ENCODE measurements at regions not wholly inside any gene's neighbourhood (a gene's known extent, or its start where the extent isn't known, plus 50 kb on each side); places are given as distances from the start of the nearest gene placed in this dataset.

- no peak overlapping the region for H3K4me2 ChIP-seq (ENCODE audit: control insufficient read depth, extremely low read depth, insufficient read depth, low read depth, low read length)
- no peaks in the 10 kb centered on the region for H3K27me3 ChIP-seq (ENCODE audit: control insufficient read depth, extremely low read depth, insufficient read depth, low read length)
- H3K27ac ChIP-seq (ENCODE audit: control insufficient read depth, insufficient read depth, low read length), result no peak overlapping the region
- no peaks in the 10 kb centered on the region for H3K9me3 ChIP-seq (ENCODE audit: control insufficient read depth, low read depth, low read length)
- FAIRE-seq (no peak), DNase-seq (ENCODE audit: low read depth, low spot score) (no peak)
- no peak overlapping the region for H3K9ac ChIP-seq (ENCODE audit: control insufficient read depth, extremely low read depth, insufficient read depth, low read length)
- H3K9me1 ChIP-seq (ENCODE audit: control insufficient read depth, extremely low read depth, insufficient read depth, low read length), result no peaks in the 10 kb centered on the region
- no peak for TF ChIP-seq EZH2 (IDR thresholded peaks at IDR 0.05; ENCODE audit: low read length)
- TF ChIP-seq, protein P1, sequence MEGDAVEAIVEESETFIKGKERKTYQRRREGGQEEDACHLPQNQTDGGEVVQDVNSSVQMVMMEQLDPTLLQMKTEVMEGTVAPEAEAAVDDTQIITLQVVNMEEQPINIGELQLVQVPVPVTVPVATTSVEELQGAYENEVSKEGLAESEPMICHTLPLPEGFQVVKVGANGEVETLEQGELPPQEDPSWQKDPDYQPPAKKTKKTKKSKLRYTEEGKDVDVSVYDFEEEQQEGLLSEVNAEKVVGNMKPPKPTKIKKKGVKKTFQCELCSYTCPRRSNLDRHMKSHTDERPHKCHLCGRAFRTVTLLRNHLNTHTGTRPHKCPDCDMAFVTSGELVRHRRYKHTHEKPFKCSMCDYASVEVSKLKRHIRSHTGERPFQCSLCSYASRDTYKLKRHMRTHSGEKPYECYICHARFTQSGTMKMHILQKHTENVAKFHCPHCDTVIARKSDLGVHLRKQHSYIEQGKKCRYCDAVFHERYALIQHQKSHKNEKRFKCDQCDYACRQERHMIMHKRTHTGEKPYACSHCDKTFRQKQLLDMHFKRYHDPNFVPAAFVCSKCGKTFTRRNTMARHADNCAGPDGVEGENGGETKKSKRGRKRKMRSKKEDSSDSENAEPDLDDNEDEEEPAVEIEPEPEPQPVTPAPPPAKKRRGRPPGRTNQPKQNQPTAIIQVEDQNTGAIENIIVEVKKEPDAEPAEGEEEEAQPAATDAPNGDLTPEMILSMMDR (optimal IDR thresholded peaks at IDR 0.05 in 1 of 3, IDR thresholded peaks at IDR 0.05 in 1 of 3, conservative IDR thresholded peaks at IDR 0.05 in 1 of 3; ENCODE audit: extremely low read depth in 1 of 3, insufficient read depth in 2 of 3, low read length in 3 of 3), result no peak
- no peak overlapping the region for H2AFZ ChIP-seq (ENCODE audit: control insufficient read depth, low read length)
- H3K79me2 ChIP-seq (ENCODE audit: control insufficient read depth, insufficient read depth, low read length), result no peaks in the 10 kb centered on the region
- H3K4me3 ChIP-seq (ENCODE audit: control insufficient read depth in 2 of 3, extremely low read depth in 1 of 3, insufficient read depth in 2 of 3, low read depth in 1 of 3, low read length in 3 of 3), result no peak overlapping the region
- no peaks in the 10 kb centered on the region for H4K20me1 ChIP-seq (ENCODE audit: control insufficient read depth, extremely low read depth, insufficient read depth, low read length)
- H3K36me3 ChIP-seq (ENCODE audit: control insufficient read depth in 2 of 2, extremely low read depth in 1 of 2, insufficient read depth in 2 of 2, low read length in 2 of 2), result no peaks in the 10 kb centered on the region
- dilution Hi-C loops (cut with MboI; ENCODE audit: extremely low pct_ligation_motif_present, low sequenced_read_pairs), result loop anchor here (25.0 kb wide), 1 partner anchor 419 kb away; no protein-coding TSS in a partner anchor
- H3K4me1 ChIP-seq (ENCODE audit: control insufficient read depth, extremely low read depth, insufficient read depth, low read length), result no peaks in the 10 kb centered on the region
Measured at GRCh38 chr3:176930942-176931341, 266.3 kb downstream of the TBL1XR1 start.

- Histone ChIP-seq H3K9me3 (ENCODE audit: control insufficient read depth, low read depth, low read length) (no peaks in the 10 kb centered on the region), H3K27me3 (ENCODE audit: control insufficient read depth, extremely low read depth, insufficient read depth, low read length) (no peaks in the 10 kb centered on the region), H3K4me3 (ENCODE audit: control insufficient read depth in 2 of 3, extremely low read depth in 1 of 3, insufficient read depth in 2 of 3, low read depth in 1 of 3, low read length in 3 of 3) (no peak overlapping the region), H4K20me1 (ENCODE audit: control insufficient read depth, extremely low read depth, insufficient read depth, low read length) (no peaks in the 10 kb centered on the region), H3K36me3 (ENCODE audit: control insufficient read depth in 2 of 2, extremely low read depth in 1 of 2, insufficient read depth in 2 of 2, low read length in 2 of 2) (no peaks in the 10 kb centered on the region), H3K4me1 (ENCODE audit: control insufficient read depth, extremely low read depth, insufficient read depth, low read length) (no peaks in the 10 kb centered on the region), H3K79me2 (ENCODE audit: control insufficient read depth, insufficient read depth, low read length) (no peaks in the 10 kb centered on the region), H3K4me2 (ENCODE audit: control insufficient read depth, extremely low read depth, insufficient read depth, low read depth, low read length) (no peak overlapping the region), H3K27ac (ENCODE audit: control insufficient read depth, insufficient read depth, low read length) (no peak overlapping the region), H2AFZ (ENCODE audit: control insufficient read depth, low read length) (no peak overlapping the region), H3K9me1 (ENCODE audit: control insufficient read depth, extremely low read depth, insufficient read depth, low read length) (no peaks in the 10 kb centered on the region), H3K9ac (ENCODE audit: control insufficient read depth, extremely low read depth, insufficient read depth, low read length) (no peak overlapping the region)
- dilution Hi-C loops (cut with MboI; ENCODE audit: extremely low pct_ligation_motif_present, low sequenced_read_pairs), result loop anchor here (25.0 kb wide), 1 partner anchor 416 kb away; no protein-coding TSS in a partner anchor
- no peak for DNase-seq (ENCODE audit: low read depth, low spot score)
- TF ChIP-seq, protein P1 (optimal IDR thresholded peaks at IDR 0.05 in 1 of 3, IDR thresholded peaks at IDR 0.05 in 1 of 3, conservative IDR thresholded peaks at IDR 0.05 in 1 of 3; ENCODE audit: extremely low read depth in 1 of 3, insufficient read depth in 2 of 3, low read length in 3 of 3), result no peak
- TF ChIP-seq EZH2 (IDR thresholded peaks at IDR 0.05; ENCODE audit: low read length), result no peak
- no peak for FAIRE-seq
Measured at GRCh38 chr3:176928582-176928931, 268.7 kb downstream of the TBL1XR1 start.
